Vagina (tissue), 2 donors: ENCODE measurements at regions not wholly inside any gene's neighbourhood (a gene's known extent, or its start where the extent isn't known, plus 50 kb on each side); places are given as distances from the start of the nearest gene placed in this dataset.

ENCODE experiments used
- CTCF ChIP-seq, 3 experiments: fragments of 450-650 bp in 2 of 3; fragments of 200-600 bp in 1 of 3; sonication (generic) in 1 of 3; IDR thresholded peaks; one replicate each; pipeline ENCODE4 v1.5.1; 2017 to 2019; ENCODE audit warnings: antibody characterized with exemption in 3 of 3, mild to moderate bottlenecking in 2 of 3, moderate library complexity in 2 of 3
- POLR2A ChIP-seq, 2 donors: fragments of 450-650 bp; IDR thresholded peaks; one replicate each; pipeline ENCODE4 v1.6.1; 2017; ENCODE audit warnings: antibody characterized with exemption in 2 of 2, mild to moderate bottlenecking in 2 of 2, moderate library complexity in 2 of 2

GRCh38 chr5:122713041-122713440 lies 61.8 kb upstream of the SNX2 start:
- TF ChIP-seq CTCF (IDR thresholded peaks at IDR 0.05) (no peak), POLR2A (IDR thresholded peaks at IDR 0.05) (no peak)
